Kidney (tissue), 13 donors: ENCODE measurements at regions not wholly inside any gene's neighbourhood (a gene's known extent, or its start where the extent isn't known, plus 50 kb on each side); places are given as distances from the start of the nearest gene placed in this dataset.

ENCODE experiments used
- DNase-seq, 5 donors: peaks; one replicate each; pipeline ENCODE4 v3.0.0-alpha.2; 2013 to 2020
- FAIRE-seq: peaks from 2 replicates; lab custom pipeline; 2012; peaks lifted over from hg19 to GRCh38; lab: Jason Lieb, UNC
- H3K27ac ChIP-seq, 2 donors: one replicate each; pipeline ENCODE4 v1.7.0; 2013; ENCODE audit warnings: low read depth in 2 of 2, low read length in 2 of 2, inconsistent platforms in 1 of 2
- H3K27me3 ChIP-seq: one replicate; pipeline ENCODE4 v1.7.1; 2013; ENCODE audit warnings: low read length, inconsistent platforms; ENCODE audit not compliant: control insufficient read depth, insufficient read depth
- H3K36me3 ChIP-seq, 3 donors: one replicate each; pipeline versions ENCODE4 v1.7.0 to v1.7.1; 2013; ENCODE audit warnings: low read length in 3 of 3, control low read depth in 1 of 3, inconsistent platforms in 1 of 3; ENCODE audit not compliant: insufficient read depth in 3 of 3, control insufficient read depth in 2 of 3
- H3K4me1 ChIP-seq, 3 donors: one replicate each; pipeline versions ENCODE4 v1.7.0 to v1.7.1; 2013; ENCODE audit warnings: low read length in 3 of 3, inconsistent platforms in 1 of 3, low read depth in 1 of 3; ENCODE audit not compliant: control insufficient read depth in 2 of 3, insufficient read depth in 2 of 3
- H3K4me3 ChIP-seq, 3 donors: one replicate each; pipeline versions ENCODE4 v1.7.0 to v1.8.1; 2013; ENCODE audit warnings: low read length in 3 of 3, control low read depth in 1 of 3, inconsistent platforms in 1 of 3
- H3K9ac ChIP-seq, 3 donors: one replicate each; pipeline versions ENCODE4 v1.7.0 to v1.7.1; 2013; ENCODE audit warnings: low read length in 3 of 3, control low read depth in 1 of 3, inconsistent platforms in 1 of 3
- H3K9me3 ChIP-seq, 3 donors: one replicate each; pipeline versions ENCODE4 v1.7.0 to v1.7.1; 2013; ENCODE audit warnings: low read length in 3 of 3, control low read depth in 1 of 3, inconsistent platforms in 1 of 3; ENCODE audit not compliant: control insufficient read depth in 2 of 3, insufficient read depth in 1 of 3
- intact Hi-C: fragments of 100-400 bp; cut with DNase I; formaldehyde crosslinking; loops from one replicate; pipeline ENCODE4 v1.11.1; 2022
- TF ChIP-seq, protein P1 (sequence below): IDR thresholded peaks from 3 replicates; pipeline ENCODE4 v1.5.1; 2012; ENCODE audit warnings: mild to moderate bottlenecking, moderate library complexity, borderline replicate concordance; ENCODE audit not compliant: insufficient read depth; ENCODE audit errors: extremely low read depth
- donor health status: control.
- donor health status: control.
- donor health status: control.
- donor health status: control.
- donor health status: control.
- donor health status: DM: yes; HTN: yes; CAD: no.
- donor health status: Normal renal cell carcinoma (clear cell type).

GRCh38 chr6:41446907-41447545, 99.2 kb upstream of the FOXP4 start:
- H3K9ac ChIP-seq: no peak overlapping the region
- no peaks in the 10 kb centered on the region for H3K9me3 ChIP-seq
- FAIRE-seq: no peak
- no peaks in the 10 kb centered on the region for H3K36me3 ChIP-seq
- DNase-seq: no peak
- H3K27ac ChIP-seq: no peak overlapping the region
- intact Hi-C loops: no loop called here
- peaks cover 5 to 8% (median 6%) of the 10 kb centered on the region in 3 donors for H3K4me1 ChIP-seq
- no peaks in the 10 kb centered on the region for H3K27me3 ChIP-seq
- TF ChIP-seq, protein P1, sequence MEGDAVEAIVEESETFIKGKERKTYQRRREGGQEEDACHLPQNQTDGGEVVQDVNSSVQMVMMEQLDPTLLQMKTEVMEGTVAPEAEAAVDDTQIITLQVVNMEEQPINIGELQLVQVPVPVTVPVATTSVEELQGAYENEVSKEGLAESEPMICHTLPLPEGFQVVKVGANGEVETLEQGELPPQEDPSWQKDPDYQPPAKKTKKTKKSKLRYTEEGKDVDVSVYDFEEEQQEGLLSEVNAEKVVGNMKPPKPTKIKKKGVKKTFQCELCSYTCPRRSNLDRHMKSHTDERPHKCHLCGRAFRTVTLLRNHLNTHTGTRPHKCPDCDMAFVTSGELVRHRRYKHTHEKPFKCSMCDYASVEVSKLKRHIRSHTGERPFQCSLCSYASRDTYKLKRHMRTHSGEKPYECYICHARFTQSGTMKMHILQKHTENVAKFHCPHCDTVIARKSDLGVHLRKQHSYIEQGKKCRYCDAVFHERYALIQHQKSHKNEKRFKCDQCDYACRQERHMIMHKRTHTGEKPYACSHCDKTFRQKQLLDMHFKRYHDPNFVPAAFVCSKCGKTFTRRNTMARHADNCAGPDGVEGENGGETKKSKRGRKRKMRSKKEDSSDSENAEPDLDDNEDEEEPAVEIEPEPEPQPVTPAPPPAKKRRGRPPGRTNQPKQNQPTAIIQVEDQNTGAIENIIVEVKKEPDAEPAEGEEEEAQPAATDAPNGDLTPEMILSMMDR: no peak
- no peak overlapping the region for H3K4me3 ChIP-seq

DNA sequence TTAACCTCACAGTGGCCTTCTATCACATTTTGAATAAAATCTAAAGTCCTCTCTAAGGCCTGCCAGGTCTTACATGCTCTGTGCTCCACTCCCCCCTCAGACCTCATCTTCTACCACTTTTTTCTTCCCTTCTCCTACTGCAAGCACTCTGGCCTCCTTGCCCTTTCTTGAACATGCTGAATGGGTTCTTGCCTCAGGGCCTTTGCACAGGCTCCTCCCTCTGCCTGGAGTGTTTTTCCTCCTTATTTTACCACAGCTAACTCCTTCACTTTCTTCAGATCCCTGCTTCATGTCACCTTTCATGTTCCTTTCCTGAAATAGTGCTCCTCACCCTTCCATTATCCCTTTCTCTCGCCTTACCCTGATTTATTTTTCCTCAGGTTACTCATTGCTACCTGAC, 97.9 kb upstream of the FOXP4 start:
- Histone ChIP-seq H3K27me3 (no peaks in the 10 kb centered on the region), H3K9me3 (no peaks in the 10 kb centered on the region), H3K4me3 (no peak overlapping the region), H3K9ac (no peak overlapping the region), H3K36me3 (no peaks in the 10 kb centered on the region), H3K27ac (no peak overlapping the region), H3K4me1 (peaks cover 5 to 8% (median 6%) of the 10 kb centered on the region in 3 donors)
- DNase-seq (no peak), FAIRE-seq (no peak)
- TF ChIP-seq, protein P1: no peak
- intact Hi-C loops: no loop called here

GRCh38 chr6:41449399-41450245, 96.6 kb upstream of the FOXP4 start:
- FAIRE-seq (no peak), DNase-seq (peak in 4 of 5 donors; percentile 72 to 94 (median 84))
- no peaks in the 10 kb centered on the region for H3K9me3 ChIP-seq
- H3K27ac ChIP-seq: no peak overlapping the region
- no peak overlapping the region for H3K4me3 ChIP-seq
- TF ChIP-seq, protein P1: no peak
- H3K36me3 ChIP-seq: no peaks in the 10 kb centered on the region
- intact Hi-C loops: no loop called here
- peaks cover under 1 to 5% (median 5%) of the 10 kb centered on the region in 3 donors for H3K4me1 ChIP-seq
- H3K9ac ChIP-seq: no peak overlapping the region
- H3K27me3 ChIP-seq: peaks cover 2% of the 10 kb centered on the region
